Stimulated activated CD4-positive, alpha-beta T cell treated with anti-CD3 and anti-CD28 coated beads, Interleukin-12 subunit alpha, Interleukin-12 subunit beta, amount 100 ng/mL, for 4 hours (primary cell): ENCODE measurements at regions not wholly inside any gene's neighbourhood (a gene's known extent, or its start where the extent isn't known, plus 50 kb on each side); places are given as distances from the start of the nearest gene placed in this dataset.

Source experiments
- DNase-seq: peaks from one replicate; pipeline ENCODE4 v3.0.0-alpha.2; 2020

DNA sequence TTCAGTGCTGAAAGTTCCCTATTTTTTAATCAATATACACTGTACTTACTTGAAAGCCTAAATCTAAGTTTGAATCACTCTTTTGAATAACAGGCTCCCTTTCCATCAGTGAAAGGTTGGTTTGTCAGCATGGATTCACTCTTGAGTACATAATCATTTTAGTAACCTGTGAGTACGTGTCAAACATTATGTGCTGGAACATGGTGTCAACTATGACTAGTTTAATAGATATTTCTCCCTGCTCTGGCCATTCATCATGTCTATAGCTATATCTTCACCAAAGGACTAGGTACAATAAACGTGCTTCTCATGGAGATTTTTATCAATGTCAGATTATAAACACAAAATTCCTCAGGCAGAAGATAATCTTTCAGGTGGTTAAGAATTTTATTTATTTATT, 61.7 kb upstream of the MDFIC start:
- no peak for DNase-seq

DNA sequence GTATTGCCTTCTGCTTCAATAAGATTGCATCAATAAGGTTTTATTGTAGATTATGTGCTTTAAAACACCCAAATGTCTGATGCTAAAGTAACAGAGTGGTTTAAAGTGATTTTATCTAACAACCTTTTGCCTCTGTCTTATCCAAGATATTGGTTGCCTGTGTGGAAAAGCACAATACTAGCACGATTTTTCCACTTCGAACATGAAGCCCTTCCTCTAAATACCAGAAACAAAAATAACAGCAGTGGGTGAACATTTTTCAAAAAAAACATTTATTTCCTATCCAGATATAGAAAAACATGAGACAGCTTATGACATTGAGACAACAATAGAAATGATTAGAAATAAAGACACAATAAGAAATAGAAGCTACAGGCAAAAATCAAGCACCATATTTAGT, 59.5 kb upstream of the MDFIC start:
- no peak for DNase-seq

- no peak for DNase-seq
These were observed 57.6 kb upstream of the MDFIC start for GRCh38 chr7:114864278-114864677.

- DNase-seq = peak; percentile 53
These were observed 56.3 kb upstream of the MDFIC start for GRCh38 chr7:114865564-114865963.
